ENCODE measurements at regions not wholly inside any gene's neighbourhood (a gene's known extent, or its start where the extent isn't known, plus 50 kb on each side); places are given as distances from the start of the nearest gene placed in this dataset.

DNA sequence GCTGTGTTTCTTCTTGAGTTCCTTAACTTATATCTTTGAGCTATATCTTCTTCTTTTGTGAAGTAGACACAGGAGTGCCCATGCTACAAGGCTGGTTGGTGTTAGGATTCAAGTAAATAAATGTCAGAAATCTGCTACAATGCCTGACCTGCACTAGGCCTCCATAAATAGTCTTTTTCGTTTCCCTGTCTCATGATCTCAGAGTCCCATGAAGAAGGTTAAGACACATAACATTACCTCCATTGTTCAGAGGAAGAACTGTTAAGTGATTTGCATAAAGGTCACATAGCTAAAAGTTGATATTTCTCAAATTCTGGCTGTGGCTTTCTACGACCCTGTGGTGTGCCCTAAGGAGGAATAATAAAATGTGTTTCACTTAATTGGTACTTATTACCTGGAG lies 228.4 kb downstream of the KCNS3 start:
- no peaks in the 10 kb centered on the region for H3K27me3 ChIP-seq
- H3K4me3 ChIP-seq, result no peak overlapping the region
- DNase-seq (no peak), ATAC-seq (no peak)
- H3K4me1 ChIP-seq, result peaks cover 29% of the 10 kb centered on the region
- peak overlapping the region in 1 of 4 donors; percentile 68 for H3K27ac ChIP-seq
- TF ChIP-seq POLR2A (IDR thresholded peaks at IDR 0.05), result no peak
- TF ChIP-seq, protein P1, sequence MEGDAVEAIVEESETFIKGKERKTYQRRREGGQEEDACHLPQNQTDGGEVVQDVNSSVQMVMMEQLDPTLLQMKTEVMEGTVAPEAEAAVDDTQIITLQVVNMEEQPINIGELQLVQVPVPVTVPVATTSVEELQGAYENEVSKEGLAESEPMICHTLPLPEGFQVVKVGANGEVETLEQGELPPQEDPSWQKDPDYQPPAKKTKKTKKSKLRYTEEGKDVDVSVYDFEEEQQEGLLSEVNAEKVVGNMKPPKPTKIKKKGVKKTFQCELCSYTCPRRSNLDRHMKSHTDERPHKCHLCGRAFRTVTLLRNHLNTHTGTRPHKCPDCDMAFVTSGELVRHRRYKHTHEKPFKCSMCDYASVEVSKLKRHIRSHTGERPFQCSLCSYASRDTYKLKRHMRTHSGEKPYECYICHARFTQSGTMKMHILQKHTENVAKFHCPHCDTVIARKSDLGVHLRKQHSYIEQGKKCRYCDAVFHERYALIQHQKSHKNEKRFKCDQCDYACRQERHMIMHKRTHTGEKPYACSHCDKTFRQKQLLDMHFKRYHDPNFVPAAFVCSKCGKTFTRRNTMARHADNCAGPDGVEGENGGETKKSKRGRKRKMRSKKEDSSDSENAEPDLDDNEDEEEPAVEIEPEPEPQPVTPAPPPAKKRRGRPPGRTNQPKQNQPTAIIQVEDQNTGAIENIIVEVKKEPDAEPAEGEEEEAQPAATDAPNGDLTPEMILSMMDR (IDR thresholded peaks at IDR 0.05), result no peak
- H3K36me3 ChIP-seq (replicated peaks in 1 of 2; ENCODE audit: insufficient read depth in 1 of 2, low read depth in 2 of 2), result no peaks in the 10 kb centered on the region
- H3K9me3 ChIP-seq, result no peaks in the 10 kb centered on the region
- 33 to 41% methylated on average over 2 of the region's 2 CpGs for WGBS, 2 donors
- intact Hi-C loops (cut with DNase I), result no loop called here

DNA sequence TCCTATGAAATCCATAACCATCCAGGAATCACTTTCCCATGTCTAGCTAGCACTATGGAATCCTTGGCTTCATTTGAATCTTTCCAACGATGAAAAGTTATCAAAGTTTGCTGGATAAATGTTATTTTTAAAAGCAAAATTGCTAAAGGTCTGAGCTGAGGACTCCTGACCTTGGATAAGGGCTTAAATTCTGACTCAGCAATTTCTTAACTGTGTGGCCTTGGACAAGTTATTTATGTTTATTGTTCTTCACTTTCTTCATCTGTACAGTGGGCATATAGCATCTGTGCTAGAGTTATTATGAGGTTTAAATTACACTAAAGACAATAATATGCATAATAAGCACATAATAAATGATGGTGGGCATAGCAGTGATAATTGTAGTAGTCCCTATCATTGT lies 227.5 kb downstream of the KCNS3 start:
- H3K9me3 ChIP-seq, result no peaks in the 10 kb centered on the region
- H3K27me3 ChIP-seq, result no peaks in the 10 kb centered on the region
- DNase-seq (no peak), ATAC-seq (no peak)
- H3K4me1 ChIP-seq, result peaks cover 29% of the 10 kb centered on the region
- no peaks in the 10 kb centered on the region for H3K36me3 ChIP-seq (replicated peaks in 1 of 2; ENCODE audit: insufficient read depth in 1 of 2, low read depth in 2 of 2)
- H3K4me3 ChIP-seq, result no peak overlapping the region
- TF ChIP-seq, protein P1 (IDR thresholded peaks at IDR 0.05), result no peak
- TF ChIP-seq POLR2A (IDR thresholded peaks at IDR 0.05), result no peak
- WGBS, 2 donors, result 16 to 39% methylated on average over 1 of the region's 1 CpG
- intact Hi-C loops (cut with DNase I), result no loop called here
- H3K27ac ChIP-seq, result peak overlapping the region in 2 of 4 donors; percentile 15 to 68

DNA sequence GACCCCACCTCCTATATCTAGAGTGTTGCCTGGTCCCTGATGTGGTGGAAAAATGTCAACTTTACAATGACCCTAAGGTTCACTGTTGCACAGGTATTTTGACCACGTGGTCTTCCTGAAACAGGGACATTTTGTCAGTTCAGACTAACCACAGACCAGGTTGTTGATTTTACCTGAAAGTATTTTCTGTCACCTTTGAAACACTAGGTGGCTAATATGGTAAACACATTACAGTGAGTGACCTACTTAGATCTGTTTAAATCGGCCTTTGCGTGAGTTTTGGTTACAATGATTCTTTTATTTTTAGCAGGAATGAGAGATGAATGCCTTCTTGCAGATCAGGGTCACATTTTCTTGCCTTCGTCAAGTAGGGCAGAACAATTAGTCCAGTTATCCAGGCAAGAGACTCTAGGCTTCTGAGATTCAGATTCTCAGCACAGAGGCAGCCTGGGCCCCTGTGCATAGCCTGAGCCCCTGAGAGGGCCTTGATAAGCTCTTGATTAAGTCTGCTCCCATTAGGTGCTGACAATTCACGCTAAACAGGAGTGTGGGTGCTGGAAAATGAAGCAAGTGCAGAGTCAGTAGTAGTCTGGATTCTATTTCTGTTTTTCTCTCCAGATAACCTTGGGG lies 226.2 kb downstream of the KCNS3 start:
- ATAC-seq (peak; percentile 88), DNase-seq (no peak)
- TF ChIP-seq POLR2A (IDR thresholded peaks at IDR 0.05), result no peak
- TF ChIP-seq, protein P1 (IDR thresholded peaks at IDR 0.05), result peak in 3 of 7 experiments; percentile 21 to 47 (median 38)
- WGBS, 2 donors, result 27 to 28% methylated on average over 5 of the region's 5 CpGs
- intact Hi-C loops (cut with DNase I), result no loop called here
- Histone ChIP-seq H3K27ac (peak overlapping the region; percentile 28 to 68 (median 43)), H3K9me3 (no peaks in the 10 kb centered on the region), H3K36me3 (replicated peaks in 1 of 2; ENCODE audit: insufficient read depth in 1 of 2, low read depth in 2 of 2) (no peaks in the 10 kb centered on the region), H3K4me1 (peaks cover 29% of the 10 kb centered on the region), H3K4me3 (no peak overlapping the region), H3K27me3 (no peaks in the 10 kb centered on the region)

DNA sequence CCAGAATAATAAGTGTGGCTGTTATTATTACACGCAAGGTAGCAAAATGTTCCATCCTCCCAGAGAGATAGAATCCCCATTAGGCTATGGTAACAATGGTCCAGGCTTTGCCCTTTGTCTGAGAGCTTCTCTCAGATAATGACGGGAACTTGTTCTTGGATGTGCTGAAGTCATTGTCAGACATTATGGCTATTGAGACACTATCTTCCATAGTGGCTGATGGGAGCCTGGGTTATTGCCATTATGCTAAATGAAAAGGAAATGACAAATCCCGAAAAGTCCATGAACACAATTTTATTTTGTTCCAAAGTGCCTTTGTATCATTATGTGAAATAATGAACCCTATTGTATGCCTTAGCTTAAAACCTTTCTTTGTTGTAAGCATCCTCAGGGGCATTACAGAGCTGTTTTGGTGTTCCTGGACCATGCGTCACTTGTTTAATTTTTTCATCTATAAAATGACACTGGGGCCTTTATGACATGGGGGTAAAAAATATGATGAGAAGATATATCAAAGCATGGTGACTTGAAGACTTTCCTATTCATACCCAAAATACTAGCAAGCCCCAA lies 218.5 kb downstream of the KCNS3 start:
- TF ChIP-seq POLR2A (IDR thresholded peaks at IDR 0.05), result no peak
- TF ChIP-seq, protein P1 (IDR thresholded peaks at IDR 0.05), result no peak
- no peak for DNase-seq
- H3K9me3 ChIP-seq, result no peaks in the 10 kb centered on the region
- H3K36me3 ChIP-seq (replicated peaks in 1 of 2; ENCODE audit: insufficient read depth in 1 of 2, low read depth in 2 of 2), result no peaks in the 10 kb centered on the region
- intact Hi-C loops (cut with DNase I), result no loop called here
- no peak overlapping the region for H3K4me3 ChIP-seq
- 80 to 81% methylated on average over 4 of the region's 4 CpGs for WGBS, 2 donors
- no peak for ATAC-seq
- H3K27ac ChIP-seq, result no peak overlapping the region
- H3K27me3 ChIP-seq, result no peaks in the 10 kb centered on the region
- no peaks in the 10 kb centered on the region for H3K4me1 ChIP-seq

DNA sequence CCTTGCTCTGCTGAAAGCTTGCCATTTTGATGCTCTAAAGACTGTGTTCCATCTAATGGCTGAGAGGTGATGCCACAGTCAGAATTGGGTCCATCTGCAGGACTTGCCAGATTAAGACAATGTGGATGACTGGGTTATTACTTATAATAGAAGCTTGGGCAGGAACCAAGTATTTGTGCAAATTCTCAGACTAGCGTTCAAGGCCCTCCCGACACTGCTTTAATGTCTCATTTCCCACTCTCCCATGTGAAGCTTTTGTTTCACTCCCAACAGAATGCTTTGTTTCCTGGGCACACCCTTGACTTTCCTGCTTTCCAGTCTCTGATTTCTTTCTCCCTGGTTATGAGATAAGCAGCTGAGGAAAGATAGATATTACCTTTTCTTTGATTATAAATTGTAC lies 215.8 kb downstream of the KCNS3 start:
- 63 to 64% methylated on average over 2 of the region's 2 CpGs for WGBS, 2 donors
- intact Hi-C loops (cut with DNase I), result no loop called here
- no peak overlapping the region for H3K4me3 ChIP-seq
- TF ChIP-seq, protein P1 (IDR thresholded peaks at IDR 0.05), result no peak
- TF ChIP-seq POLR2A (IDR thresholded peaks at IDR 0.05), result no peak
- H3K27me3 ChIP-seq, result no peaks in the 10 kb centered on the region
- H3K9me3 ChIP-seq, result no peaks in the 10 kb centered on the region
- H3K4me1 ChIP-seq, result no peaks in the 10 kb centered on the region
- DNase-seq, result no peak
- H3K36me3 ChIP-seq (replicated peaks in 1 of 2; ENCODE audit: insufficient read depth in 1 of 2, low read depth in 2 of 2), result no peaks in the 10 kb centered on the region
- ATAC-seq, result no peak
- H3K27ac ChIP-seq, result no peak overlapping the region
